ENCODE measurements at regions not wholly inside any gene's neighbourhood (a gene's known extent, or its start where the extent isn't known, plus 50 kb on each side); places are given as distances from the start of the nearest gene placed in this dataset.
A peak's percentile ranks its signal among the peaks of the same experiment; 100 is the strongest.

GRCh38 chr5:96332535-96333366 is 100.3 kb downstream of the PCSK1 start:
- Histone ChIP-seq H3K79me1 (ENCODE audit: low read depth, low read length) (no peaks in the 10 kb centered on the region), H3K23ac (ENCODE audit: insufficient read length) (no peak overlapping the region), H3K9ac (replicated peaks in 1 of 4; ENCODE audit: extremely low read depth in 1 of 4, low read depth in 3 of 4, low read length in 3 of 4) (no peak overlapping the region), H3K36me3 (ENCODE audit: control insufficient read depth in 2 of 4, insufficient read depth in 4 of 4, low read length in 3 of 4) (no peaks in the 10 kb centered on the region), H2AFZ (ENCODE audit: low read length) (peak overlapping the region; percentile 76), H2BK20ac (ENCODE audit: low read length) (no peak overlapping the region), H4K5ac (ENCODE audit: insufficient read length, low read depth, low read length) (no peak overlapping the region), H3K4me3 (ENCODE audit: extremely low read depth in 1 of 4, insufficient read depth in 2 of 4, low read depth in 3 of 4, low read length in 4 of 4) (no peak overlapping the region), H4K8ac (ENCODE audit: extremely low read depth, insufficient read depth, low read length) (no peak overlapping the region), H2AK5ac (ENCODE audit: low read depth, low read length) (no peak overlapping the region), H3K9me3 (ENCODE audit: insufficient read depth in 2 of 2, low read depth in 1 of 2, low read length in 1 of 2) (no peaks in the 10 kb centered on the region), H2BK5ac (ENCODE audit: low read depth, low read length) (no peak overlapping the region), H3K56ac (replicated peaks; ENCODE audit: insufficient read length, low read depth, low read length) (no peak overlapping the region), H3K18ac (ENCODE audit: extremely low read depth, low read length) (no peak overlapping the region), H2BK120ac (replicated peaks; ENCODE audit: low read depth, low read length) (no peak overlapping the region), H3K4ac (replicated peaks; ENCODE audit: insufficient read length, low read depth, low read length) (no peak overlapping the region), H3K4me2 (ENCODE audit: insufficient read depth in 1 of 2, low read depth in 2 of 2, low read length in 2 of 2) (no peak overlapping the region), H3K23me2 (ENCODE audit: low read depth, low read length) (no peaks in the 10 kb centered on the region), H4K20me1 (replicated peaks in 1 of 2; ENCODE audit: control insufficient read depth in 1 of 2, insufficient read depth in 2 of 2, low read length in 2 of 2) (no peaks in the 10 kb centered on the region), H3K27me3 (replicated peaks in 1 of 4; ENCODE audit: control insufficient read depth in 3 of 4, extremely low read depth in 1 of 4, insufficient read depth in 3 of 4, low read length in 3 of 4) (no peaks in the 10 kb centered on the region), H4K91ac (replicated peaks; ENCODE audit: insufficient read length, low read length) (no peak overlapping the region), H3K79me2 (ENCODE audit: control insufficient read depth in 1 of 2, insufficient read depth in 2 of 2, low read length in 2 of 2) (no peaks in the 10 kb centered on the region), H2BK15ac (ENCODE audit: low read length) (no peak overlapping the region), H3K14ac (ENCODE audit: insufficient read length) (no peak overlapping the region), H3K4me1 (replicated peaks in 1 of 4; ENCODE audit: control insufficient read depth in 3 of 4, insufficient read depth in 4 of 4, low read length in 3 of 4) (no peaks in the 10 kb centered on the region; a peak in 1 of 7 replicates), H3K27ac (ENCODE audit: low read depth, low read length) (no peak overlapping the region), H2BK12ac (ENCODE audit: low read depth, low read length) (no peak overlapping the region)
- ChIA-PET CTCF (ENCODE audit: partially characterized antibody) (interaction anchor here (0.7 to 1.4 kb wide), 8 partner anchors 9 to 1290 kb away, joined by 3 to 6 read pairs (median 3); no protein-coding TSS in a partner anchor), POLR2A (ENCODE audit: partially characterized antibody) (no interaction called here)
- FAIRE-seq (no peak), DNase-seq (ENCODE audit: low read depth in 1 of 2, low spot score in 2 of 2) (no peak)
- WGBS, 2 experiments (ENCODE audit: extremely low coverage in 1 of 2, insufficient coverage in 1 of 2, insufficient read length in 1 of 2, insufficient replicate concordance in 2 of 2, low coverage in 1 of 2, low lambda C conversion rate in 2 of 2, missing lambda C conversion rate in 1 of 2) = 93% methylated on average over 14 of the region's 14 CpGs; no CpG with 5 or more reads in 1 of the 2 experiments
- TF ChIP-seq SAP30 (IDR thresholded peaks at IDR 0.05; ENCODE audit: insufficient read depth, insufficient replicate concordance, low read length) = no peak
- TF ChIP-seq HDAC6 (IDR thresholded peaks at IDR 0.05; ENCODE audit: low read depth, low read length) = no peak
- no peak for TF ChIP-seq MAX (IDR thresholded peaks at IDR 0.05)
- no peak for TF ChIP-seq BRCA1 (IDR thresholded peaks at IDR 0.05; ENCODE audit: low read depth, low read length)
- no peak for TF ChIP-seq CREB1 (IDR thresholded peaks at IDR 0.05)
- no peak for TF ChIP-seq E2F6 (IDR thresholded peaks at IDR 0.05)
- no peak for TF ChIP-seq KDM4A (IDR thresholded peaks at IDR 0.05; ENCODE audit: low read depth, low read length, severe bottlenecking)
- no peak for TF ChIP-seq EZH2 (IDR thresholded peaks at IDR 0.05; ENCODE audit: low read depth, low read length, severe bottlenecking)
- no peak for TF ChIP-seq EP300 (IDR thresholded peaks at IDR 0.05; ENCODE audit: borderline replicate concordance in 1 of 2, low read depth in 2 of 2, low read length in 2 of 2)
- no peak for TF ChIP-seq ASH2L (IDR thresholded peaks at IDR 0.05; ENCODE audit: low read length)

All from H1 (cell line).